Ramos (cell line): ENCODE measurements at regions not wholly inside any gene's neighbourhood (a gene's known extent, or its start where the extent isn't known, plus 50 kb on each side); places are given as distances from the start of the nearest gene placed in this dataset.

ENCODE experiments used
- in situ Hi-C: fragments of 300-500 bp; cut with MboI; formaldehyde crosslinking; loops from one replicate; pipeline ENCODE4 v1.14.3; 2022; ENCODE audit warnings: low sequenced_read_pairs; ENCODE audit not compliant: unreplicated experiment

- in situ Hi-C loops = no loop called here
These were observed 172.8 kb upstream of the RBMS1 start for GRCh38 chr2:160666154-160667060.

GRCh38 chr2:160667811-160668210, 174.2 kb upstream of the RBMS1 start:
- in situ Hi-C loops = no loop called here

- in situ Hi-C loops = no loop called here
These were observed 177.0 kb upstream of the RBMS1 start for GRCh38 chr2:160670618-160671017.

- in situ Hi-C loops = no loop called here
These were observed 178.6 kb upstream of the RBMS1 start for GRCh38 chr2:160672211-160672610.

- in situ Hi-C loops = no loop called here
These were observed 180.6 kb upstream of the RBMS1 start for GRCh38 chr2:160674146-160674750.

GRCh38 chr2:160679686-160680085, 186.1 kb upstream of the RBMS1 start:
- in situ Hi-C loops = no loop called here

- in situ Hi-C loops = no loop called here
These were observed 186.7 kb upstream of the RBMS1 start for GRCh38 chr2:160680294-160680693.

GRCh38 chr2:160680974-160681373, 187.4 kb upstream of the RBMS1 start:
- in situ Hi-C loops = no loop called here

GRCh38 chr2:160683206-160683605, 189.6 kb upstream of the RBMS1 start:
- in situ Hi-C loops = no loop called here

- in situ Hi-C loops = no loop called here
These were observed 194.0 kb upstream of the RBMS1 start for GRCh38 chr2:160687629-160688028.

GRCh38 chr2:160689441-160689840, 195.8 kb upstream of the RBMS1 start:
- in situ Hi-C loops = no loop called here

- in situ Hi-C loops = no loop called here
These were observed 200.6 kb upstream of the RBMS1 start for GRCh38 chr2:160694221-160694620.

- in situ Hi-C loops = no loop called here
These were observed 201.0 kb upstream of the RBMS1 start for GRCh38 chr2:160694631-160695030.

GRCh38 chr2:160695402-160696086, 201.9 kb upstream of the RBMS1 start:
- in situ Hi-C loops = no loop called here

- in situ Hi-C loops = no loop called here
These were observed 202.5 kb upstream of the RBMS1 start for GRCh38 chr2:160696087-160696452.

- in situ Hi-C loops = no loop called here
These were observed 204.2 kb upstream of the RBMS1 start for GRCh38 chr2:160697817-160698216.

- in situ Hi-C loops = no loop called here
These were observed 206.6 kb upstream of the RBMS1 start for GRCh38 chr2:160700021-160700814.

GRCh38 chr2:160701822-160702221, 208.2 kb upstream of the RBMS1 start:
- in situ Hi-C loops = no loop called here

- in situ Hi-C loops = no loop called here
These were observed 209.1 kb upstream of the RBMS1 start for GRCh38 chr2:160702754-160703153.
